ENCODE measurements at regions not wholly inside any gene's neighbourhood (a gene's known extent, or its start where the extent isn't known, plus 50 kb on each side); places are given as distances from the start of the nearest gene placed in this dataset.
A peak's percentile ranks its signal among the peaks of the same experiment; 100 is the strongest.
"Not testable (repeated sequence)": the region's sequence is repeated elsewhere in the genome, so short reads cannot be mapped to it uniquely, and the experiment has no call there.

DNA sequence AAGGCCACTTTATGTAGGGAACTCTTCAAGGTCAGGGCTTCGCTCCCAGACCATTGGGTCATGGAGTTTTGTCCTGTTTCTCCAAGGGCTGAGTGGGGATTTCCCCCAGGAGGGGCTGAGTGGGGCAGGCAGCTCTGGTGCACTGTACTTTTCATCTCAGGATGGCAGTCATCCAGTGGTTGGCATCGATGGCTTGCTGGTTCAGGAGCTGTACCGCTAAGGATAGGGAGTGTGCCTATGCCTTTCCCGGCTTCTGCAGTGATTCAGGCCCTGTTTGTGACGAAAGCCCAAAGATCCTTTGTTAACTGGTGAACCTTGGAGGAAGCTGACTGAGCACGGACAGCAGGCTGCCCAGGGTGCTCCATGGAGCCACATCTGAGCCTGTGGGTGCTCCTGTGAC lies 100.1 kb upstream of the GADD45A start:
- DNase-seq (ENCODE audit: low spot score), result no peak

DNA sequence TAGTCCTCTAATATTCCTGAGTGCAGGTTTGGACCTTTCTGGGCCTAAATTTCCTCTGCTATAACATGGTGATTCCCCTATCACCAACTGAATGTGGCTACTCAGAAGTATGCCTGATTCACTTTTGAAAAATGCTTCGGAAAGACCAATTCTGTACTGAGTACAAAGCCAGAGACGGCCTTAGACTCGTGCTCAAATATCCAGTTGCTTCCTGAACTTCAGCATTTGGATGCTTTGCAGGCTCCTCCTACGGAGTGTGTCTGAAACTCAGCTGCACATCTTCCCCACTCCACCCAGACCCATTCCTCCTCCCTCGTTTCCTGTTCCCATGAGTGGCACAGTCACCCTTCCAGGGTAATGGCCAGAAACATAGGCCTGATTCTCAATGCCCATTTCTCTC lies 98.4 kb upstream of the GADD45A start:
- DNase-seq (ENCODE audit: low spot score), result no peak

DNA sequence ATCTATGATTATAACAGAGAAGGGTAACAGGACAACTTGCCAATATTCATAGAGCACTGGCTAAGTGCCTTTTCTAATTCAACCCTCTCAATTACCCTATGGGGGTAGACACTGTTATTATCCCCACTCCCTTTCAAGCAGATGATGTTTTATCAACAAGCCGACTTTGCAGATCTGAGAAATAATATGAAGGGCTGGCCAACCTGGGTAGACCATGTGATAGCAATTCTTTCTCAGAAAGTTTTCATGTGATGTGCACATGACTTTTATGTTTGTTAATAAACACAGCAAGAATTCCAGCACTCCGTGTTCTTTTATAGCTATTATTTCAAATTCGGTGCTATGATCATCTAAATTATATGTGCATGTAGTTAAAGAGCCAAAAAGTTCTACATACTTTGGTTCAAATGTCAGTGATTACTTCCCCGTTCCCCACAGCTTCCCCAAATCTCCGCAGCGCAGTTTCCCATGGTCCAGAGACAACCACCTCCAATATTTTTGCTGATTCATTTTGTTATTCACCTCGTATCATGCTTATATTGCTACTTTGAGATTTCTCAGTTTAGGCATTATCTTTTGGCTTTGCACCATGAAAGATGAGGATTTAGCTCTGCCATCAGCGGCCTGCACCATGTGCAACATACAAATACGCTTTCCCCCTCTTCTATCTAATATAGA lies 96.7 kb upstream of the GADD45A start:
- DNase-seq (ENCODE audit: low spot score), result no peak

DNA sequence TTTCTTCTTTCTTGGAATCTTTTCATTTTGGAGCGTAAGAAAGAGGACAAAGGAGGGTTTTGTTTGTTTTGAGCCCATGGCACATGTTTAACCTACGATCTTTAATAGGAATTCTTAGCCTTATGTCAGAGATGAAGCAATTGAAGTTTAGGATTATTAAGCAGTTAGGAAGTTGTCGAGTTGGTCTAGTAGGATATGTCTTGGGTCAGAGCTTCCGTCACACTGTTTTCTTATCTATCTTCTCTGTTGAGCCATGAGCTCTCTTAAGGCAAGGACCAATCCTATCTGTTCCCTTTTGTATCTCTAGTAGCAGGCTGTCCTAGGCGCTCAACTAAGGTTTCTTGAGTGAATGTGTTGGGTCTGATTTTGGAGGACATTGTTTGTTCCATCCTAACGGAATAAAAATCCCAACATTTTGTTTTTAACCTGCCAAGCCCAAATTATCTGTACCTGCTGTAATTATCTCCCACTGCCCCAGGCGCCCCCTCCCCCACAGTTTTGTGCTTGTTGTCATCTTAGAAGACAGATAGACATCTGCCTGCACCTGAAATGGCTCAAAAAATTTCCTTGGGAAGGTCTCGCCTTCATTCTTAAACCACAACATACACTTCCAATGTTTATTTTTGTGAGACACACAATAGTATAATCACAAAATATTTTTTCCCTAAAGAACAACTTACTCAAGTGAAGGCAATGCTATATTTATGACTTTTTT lies 95.3 kb upstream of the GADD45A start:
- DNase-seq (ENCODE audit: low spot score), result peak; percentile 16

DNA sequence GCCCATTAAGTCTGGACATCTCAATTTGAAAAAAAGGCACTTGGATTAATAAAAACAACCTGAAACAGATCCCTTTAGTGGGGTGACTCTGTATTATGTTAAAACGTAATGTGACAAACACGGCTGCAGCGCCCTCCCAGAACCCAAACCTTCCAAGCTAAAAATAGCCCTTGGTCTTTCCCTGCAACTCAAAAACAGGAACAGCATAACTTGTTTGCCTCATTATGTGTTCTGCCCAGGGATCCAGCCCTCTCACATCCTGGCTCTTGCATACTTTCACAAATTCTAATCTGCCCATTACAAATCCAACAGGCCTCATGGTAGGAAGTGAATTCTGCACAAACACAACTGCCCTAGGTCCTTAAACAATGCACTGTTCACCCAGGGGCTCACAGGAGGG lies 94.7 kb upstream of the GADD45A start:
- DNase-seq (ENCODE audit: low spot score), result no peak

DNA sequence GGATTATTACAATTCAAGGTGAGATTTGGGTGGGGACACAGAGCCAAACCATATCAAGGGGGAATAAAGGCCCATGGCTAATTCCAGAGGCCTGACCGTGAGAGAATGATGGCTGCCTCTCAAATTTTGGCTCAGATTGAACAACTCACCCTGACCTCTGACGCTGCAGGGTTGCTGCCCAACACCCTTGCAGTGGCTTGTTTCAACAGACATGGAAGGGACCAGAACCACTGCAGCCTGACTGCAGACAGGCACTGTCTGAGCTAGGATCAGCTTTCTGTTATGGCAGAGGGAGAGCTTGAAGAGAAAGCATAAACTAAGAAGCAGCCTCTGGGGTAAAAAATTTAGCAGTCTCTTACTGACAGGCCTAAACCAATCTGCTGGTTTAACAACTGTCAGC lies 90.2 kb upstream of the GADD45A start:
- no peak for DNase-seq (ENCODE audit: low spot score)

DNA sequence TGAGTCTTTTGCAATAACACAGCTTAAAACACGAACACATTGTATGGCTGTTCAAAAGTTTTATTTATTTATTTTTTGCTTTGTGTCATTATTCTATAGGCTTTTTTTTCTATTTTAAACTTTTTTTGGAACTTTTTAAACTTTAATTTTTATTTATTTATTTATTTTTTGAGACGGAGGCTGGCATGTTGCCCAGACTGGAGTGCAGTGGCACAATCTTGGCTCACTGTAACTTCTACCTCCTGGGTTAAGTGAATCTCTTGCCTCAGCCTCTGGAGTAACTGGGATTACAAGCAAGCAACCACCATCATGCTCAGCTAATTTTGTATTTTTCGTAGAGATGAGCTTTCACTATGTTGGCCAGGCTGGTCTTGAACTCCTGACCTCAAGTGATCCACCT lies 88.3 kb upstream of the GADD45A start:
- DNase-seq (ENCODE audit: low spot score), result no peak

DNA sequence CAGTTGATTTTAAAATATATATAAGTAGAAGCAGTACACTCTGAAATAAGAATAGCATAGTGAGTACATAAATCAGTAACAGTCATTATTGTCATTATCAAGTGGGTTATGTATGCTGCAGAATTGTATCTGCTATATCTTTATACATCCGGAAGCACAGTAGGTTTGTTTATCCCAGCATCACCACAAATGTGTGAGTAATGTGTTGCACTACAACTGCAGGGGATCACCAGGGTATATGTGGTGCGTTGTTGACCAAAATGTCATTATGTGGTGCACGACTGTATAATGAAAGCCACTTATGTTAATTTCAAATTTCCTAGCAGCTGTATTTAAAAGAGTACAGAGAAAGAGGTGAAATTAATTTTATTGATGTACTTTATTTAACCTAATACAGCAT lies 87.7 kb upstream of the GADD45A start:
- no peak for DNase-seq (ENCODE audit: low spot score)

DNA sequence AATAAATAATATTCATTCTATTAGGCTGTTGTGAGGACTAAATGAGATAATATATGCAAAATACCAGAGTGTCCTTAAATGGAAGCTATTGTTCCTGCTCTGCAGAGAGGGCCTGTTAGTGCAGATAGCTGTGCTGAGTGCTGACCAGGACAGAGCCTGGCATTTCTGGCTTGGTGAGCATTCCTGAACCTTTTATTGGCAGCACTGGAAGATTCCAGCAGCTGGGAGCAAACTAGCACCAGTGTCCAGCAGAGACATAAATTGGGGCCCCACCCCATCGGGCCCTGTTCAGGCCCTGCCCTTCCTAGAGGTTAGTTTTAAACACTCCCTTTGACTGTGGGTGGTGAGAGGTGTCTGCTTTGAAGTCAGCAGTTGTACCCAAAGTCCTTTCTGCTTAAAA lies 85.9 kb upstream of the GADD45A start:
- DNase-seq (ENCODE audit: low spot score), result peak; percentile 8

DNA sequence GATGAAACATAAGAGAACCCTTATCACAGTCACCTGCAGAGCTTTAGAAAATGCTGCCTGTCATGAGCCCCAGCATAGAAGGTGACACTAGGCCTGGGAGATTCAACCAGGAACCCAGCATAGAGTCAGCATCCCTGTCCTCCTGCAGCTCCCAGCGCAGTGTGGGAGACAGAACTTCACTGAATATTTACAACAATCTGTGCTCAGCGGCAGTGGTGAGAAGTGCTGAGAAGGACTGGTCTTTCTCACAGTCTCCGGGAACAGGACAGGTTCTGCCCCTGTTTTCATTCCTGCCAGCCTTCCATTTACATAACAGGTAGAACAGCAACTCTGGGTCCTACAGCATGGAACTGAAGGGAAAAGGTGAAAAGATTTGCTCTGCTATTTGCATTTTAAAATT lies 83.5 kb upstream of the GADD45A start:
- DNase-seq (ENCODE audit: low spot score), result no peak

DNA sequence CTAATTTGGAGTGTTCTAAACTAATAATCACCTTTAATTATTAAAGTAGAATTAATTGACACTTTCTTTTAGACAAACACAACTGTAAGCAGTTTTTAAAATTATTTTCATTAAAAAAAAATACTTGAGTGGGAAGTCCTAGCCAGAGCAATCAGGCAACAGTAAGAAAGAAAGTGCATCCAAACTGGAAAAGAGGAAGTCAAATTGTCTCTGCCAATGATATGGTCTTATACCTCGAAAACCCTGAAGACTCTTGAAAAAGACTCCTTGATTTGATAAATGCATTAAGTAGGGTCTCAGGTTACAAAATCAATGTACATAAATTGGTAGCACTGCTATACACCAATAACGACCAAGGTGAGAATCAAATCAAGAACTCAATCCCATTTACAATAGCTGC lies 83.0 kb upstream of the GADD45A start:
- DNase-seq (ENCODE audit: low spot score), result no peak

DNA sequence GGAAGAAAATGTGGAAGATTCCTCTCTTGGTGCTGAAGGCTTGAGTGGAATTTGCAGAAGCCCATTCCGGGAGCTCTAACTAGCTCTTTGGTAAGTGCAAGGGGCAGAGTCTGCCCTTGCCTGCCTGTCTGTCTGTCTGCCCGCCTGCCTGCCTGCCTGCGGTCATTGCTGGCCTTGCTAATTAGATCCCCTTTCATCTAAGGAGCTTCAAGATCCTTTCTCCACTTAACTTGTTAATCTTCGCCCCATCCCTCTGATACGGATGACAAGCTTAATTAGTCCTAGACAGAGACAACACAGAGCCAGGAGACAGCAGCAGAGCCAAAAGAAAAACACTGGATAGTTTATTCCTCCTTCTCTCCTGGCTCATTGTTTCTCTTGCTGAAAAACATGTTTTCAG lies 80.2 kb upstream of the GADD45A start:
- DNase-seq (ENCODE audit: low spot score), result no peak

DNA sequence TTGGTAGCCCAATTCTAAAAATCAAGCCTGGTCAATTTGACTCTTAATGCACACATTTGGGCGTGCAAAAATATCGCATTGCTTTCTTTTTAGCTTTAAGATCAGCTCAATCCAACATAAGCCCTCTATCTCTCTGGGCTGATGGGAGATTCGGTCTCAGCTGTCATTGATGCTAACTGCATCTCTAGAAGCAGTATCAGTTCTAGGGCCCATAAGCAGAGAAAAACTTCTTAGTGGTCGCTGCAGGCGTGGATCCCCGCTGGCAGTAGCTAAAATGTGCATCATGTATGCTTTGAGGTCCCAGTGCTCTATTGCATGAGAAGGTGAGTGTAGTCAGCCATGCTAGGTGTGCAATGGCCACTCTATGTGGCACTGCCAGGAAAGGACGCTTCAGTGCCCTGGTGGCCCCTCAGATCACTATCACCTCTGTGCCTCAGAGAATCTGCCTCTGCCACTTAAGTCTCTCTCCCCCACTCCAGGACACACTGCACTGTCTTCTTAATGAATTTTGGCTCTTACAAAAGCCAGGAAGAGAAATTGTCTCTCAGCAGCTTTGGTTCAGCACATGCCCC lies 79.7 kb upstream of the GADD45A start:
- no peak for DNase-seq (ENCODE audit: low spot score)

DNA sequence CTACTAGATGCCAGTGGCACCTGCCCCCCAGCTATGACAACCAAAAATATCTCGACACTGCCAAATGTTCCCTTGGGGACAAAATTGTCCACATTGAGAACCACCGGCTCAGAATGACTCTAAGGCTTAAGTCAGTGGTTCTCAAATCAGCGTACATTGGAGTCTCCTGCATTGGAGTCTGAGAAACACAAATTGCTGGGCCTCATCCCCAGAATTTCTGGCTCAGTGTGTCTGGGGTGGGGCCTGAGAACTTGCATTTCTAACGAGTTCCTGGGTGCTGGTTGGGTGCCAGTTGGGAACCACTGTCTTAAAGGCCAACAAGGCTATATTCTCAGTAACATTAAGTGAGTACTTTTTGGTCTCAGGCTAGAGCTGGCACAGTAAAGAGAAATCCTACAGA lies 77.7 kb upstream of the GADD45A start:
- no peak for DNase-seq (ENCODE audit: low spot score)

DNA sequence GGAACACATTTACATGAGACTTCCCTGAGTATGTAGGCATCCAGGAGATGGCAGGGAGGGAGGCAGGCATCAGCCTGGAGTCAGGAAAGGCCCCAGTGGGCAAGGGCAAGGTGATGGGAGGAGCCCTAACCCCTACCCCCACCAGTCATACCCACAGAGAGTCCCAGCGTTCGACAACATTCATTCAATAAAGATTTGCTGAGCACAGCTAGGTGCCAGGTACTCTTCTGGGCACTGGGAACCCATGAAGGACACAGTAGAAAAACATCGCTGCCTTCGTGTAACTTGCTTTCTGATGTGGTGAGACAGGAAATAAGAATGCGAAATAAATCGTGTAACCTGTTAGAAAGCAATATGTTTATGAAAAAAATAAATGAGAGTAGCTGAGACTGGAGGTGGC lies 77.3 kb upstream of the GADD45A start:
- DNase-seq (ENCODE audit: low spot score), result no peak

DNA sequence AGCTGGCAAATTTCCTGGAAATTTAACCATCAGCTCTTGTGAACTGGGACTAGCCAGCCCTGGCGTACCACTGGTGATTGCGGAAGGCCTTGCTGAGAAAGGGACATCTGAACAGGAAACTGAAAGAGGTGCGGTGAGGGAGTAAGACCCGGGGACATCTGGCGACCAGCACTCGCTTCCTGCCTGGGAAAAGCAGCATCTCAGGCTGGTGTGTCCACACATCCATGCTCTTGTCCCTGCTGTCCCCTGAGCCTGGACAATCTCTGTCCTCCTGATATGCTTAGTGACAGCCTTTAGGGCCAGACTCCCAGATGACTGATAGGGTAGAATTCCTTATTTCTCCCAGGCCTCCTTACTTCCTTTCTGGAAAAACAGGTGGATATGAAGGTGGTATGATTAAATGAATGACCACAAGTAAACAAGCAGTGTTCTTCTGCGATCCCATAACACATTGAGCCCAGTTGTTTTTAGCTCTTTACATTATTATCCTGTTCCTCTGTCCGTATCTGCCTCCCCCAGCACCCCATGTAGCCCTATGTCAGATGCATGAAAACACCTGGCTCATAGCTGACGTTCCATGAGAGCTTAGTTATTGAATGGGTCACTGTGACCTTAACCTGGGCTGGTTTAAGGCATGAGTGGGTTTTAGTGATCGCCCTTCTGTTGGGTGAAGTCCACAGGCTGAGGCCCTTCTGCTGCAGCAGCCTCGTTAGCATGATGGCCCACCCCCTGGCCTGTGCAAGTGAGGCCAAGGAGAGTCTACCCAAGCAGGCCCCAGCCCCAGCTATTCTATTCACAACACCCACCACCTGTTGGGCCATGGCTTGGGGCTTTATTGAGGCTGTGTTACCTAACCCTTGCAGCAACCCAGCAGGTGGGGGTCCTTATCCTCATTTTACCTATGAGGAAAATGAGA lies 76.1 kb upstream of the GADD45A start:
- no peak for DNase-seq (ENCODE audit: low spot score)

DNA sequence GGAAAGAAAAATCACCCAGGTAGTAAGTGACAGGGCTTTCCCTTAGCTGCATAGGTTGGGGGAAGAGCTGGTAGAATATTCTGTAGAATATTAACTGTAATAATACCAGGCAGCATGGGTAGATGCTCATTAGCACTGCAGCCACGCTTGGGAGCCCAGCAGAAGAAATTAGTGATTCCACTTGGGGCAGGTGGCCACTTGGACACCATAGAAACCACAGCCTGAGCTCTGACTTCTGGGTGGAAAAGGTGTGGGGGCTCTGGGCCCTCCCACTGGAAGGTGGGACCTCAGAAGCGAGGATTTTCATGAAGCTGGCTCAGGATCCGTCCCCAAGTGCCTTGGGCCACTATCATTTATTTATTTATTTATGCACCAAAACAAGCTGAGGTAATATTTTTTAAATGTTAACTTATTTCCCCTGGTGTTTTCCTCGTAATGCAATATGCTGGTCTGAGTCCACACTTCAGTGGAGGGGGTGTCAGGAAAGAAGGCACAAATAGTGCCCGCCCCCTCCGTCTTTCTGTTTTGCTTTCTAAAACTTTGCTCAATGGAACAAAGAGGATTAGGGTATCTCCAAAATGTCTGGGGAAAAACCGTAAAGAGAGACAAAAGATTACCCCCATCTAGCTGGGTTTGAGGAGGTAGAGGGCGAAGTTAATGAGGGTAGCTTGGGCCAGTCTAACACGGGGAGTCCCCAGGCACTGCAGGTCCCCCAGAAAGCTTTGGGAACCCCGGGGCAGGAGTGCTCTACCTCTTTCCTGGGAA lies 75.2 kb upstream of the GADD45A start:
- DNase-seq (ENCODE audit: low spot score), result no peak

DNA sequence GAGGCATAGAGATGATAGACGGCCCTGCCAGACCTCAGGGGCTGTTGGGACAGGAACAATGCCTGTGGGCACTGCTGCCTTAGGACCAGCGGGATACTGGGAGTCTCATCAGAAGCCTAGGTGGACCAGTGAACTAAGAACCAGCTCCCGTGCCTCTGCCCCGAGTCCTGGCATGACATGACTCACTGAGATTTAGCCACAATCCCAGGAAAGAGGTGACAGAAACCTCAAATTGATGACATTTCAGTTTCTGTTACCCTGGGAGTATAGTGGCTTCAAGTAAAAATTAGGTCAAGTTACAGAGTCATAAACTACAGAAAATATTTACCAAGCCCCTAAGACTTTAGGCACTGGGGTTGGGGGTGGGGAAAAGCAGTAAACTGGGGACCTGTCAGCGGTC lies 74.6 kb upstream of the GADD45A start:
- DNase-seq (ENCODE audit: low spot score), result no peak

DNA sequence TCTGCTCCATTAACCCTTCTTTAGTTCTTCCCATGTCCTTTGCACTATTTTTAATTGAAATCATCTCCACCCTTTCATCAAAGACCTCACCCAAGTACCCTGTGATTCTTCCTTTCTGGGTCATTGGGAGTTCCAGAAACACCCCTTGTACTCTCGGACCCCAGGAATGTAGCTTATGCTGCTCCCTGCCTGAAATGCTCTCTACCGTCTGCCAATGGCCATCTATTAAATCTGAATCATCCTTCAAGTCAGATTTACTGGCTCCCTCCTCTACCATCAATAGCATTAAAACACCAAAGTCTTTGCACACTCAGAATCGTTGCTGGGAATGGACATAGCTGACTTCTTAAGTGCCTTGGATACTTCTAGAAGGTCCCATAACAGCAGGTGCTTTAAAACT lies 73.2 kb upstream of the GADD45A start:
- DNase-seq (ENCODE audit: low spot score), result no peak

DNA sequence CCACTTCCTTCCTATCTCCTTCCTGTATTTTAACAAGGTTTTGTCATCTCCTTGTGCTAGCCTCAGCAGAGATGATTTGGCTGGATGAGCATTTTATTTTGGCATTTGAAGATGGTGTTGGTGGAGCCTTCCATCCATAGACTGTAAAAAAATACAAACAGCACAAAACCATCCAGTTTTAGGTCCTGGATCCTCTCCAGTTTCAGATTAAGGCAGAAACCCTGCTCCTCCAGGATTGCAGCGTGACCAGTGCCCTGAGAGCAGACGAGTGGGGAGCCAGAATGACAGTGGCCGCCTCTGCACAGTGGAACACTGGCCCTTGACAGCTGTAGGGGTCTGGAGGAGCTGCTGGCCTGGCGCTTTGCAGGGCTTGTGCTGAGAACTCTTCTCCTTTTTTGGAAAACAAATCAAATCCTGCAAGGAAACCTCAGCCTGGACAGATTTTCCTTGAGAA lies 72.2 kb upstream of the GADD45A start:
- DNase-seq (ENCODE audit: low spot score), result no peak

DNA sequence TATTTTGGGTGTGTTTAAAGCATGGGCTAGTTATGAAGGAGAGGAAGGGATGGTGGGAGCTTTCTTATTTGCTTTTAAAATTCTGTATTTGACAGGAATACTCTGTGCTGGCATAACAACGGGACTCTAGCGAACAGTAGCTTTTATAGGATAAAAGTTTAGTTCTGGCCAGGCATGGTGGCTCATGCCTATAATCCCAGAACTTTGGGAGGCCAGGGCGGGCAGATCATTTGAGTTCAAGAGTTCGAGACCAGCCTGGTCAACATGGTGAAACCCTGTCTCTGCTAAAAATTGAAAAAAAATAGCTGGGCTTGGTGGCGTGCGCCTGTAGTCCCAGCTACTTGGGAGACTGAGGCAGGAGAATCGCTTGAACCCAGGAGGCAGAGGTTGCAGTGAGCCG lies 71.5 kb upstream of the GADD45A start:
- not testable (repeated sequence) for DNase-seq (ENCODE audit: low spot score)

DNA sequence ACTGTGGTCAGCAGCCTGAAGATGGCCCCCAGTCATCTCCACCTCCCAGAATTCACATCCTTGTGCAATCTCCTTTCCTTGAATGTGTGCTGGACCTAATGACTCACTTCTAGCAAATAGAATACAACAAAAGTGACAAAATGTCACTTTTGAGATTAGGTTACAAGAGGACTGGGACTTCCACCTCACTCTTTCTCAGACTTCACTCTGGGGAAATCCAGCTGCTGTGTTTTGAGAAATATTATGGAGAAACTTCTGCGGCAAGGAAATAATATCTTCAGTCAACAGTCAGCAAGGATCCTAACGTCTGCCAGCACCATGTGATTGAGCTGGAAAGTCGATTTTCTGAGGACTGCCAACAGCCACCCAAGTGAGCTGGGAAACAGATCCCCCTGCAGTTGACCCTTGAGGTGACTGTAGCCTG lies 70.5 kb upstream of the GADD45A start:
- DNase-seq (ENCODE audit: low spot score), result no peak

Data from COLO829 (cell line).